Neural progenitor cell (in vitro differentiated cells): ENCODE measurements at regions not wholly inside any gene's neighbourhood (a gene's known extent, or its start where the extent isn't known, plus 50 kb on each side); places are given as distances from the start of the nearest gene placed in this dataset.

Experiments used
- DNase-seq: peaks from one replicate; pipeline ENCODE4 v3.0.0-alpha.2; 2016; ENCODE audit warnings: low spot score
- H2AFZ ChIP-seq: fragments of 200-600 bp; sonication (generic); replicated peaks from 2 replicates; pipeline ENCODE4 v1.6.1; 2016; ENCODE audit warnings: antibody characterized with exemption
- H3F3A ChIP-seq: fragments of 200-600 bp; sonication (generic); 2 replicates; pipeline ENCODE4 v1.6.1; 2016; ENCODE audit warnings: antibody characterized with exemption, low read depth
- H3K27ac ChIP-seq: fragments of 200-600 bp; sonication (generic); 2 replicates; pipeline ENCODE4 v1.5.1; 2016; ENCODE audit warnings: mild to moderate bottlenecking
- H3K27me3 ChIP-seq: fragments of 200-600 bp; sonication (generic); 2 replicates; pipeline ENCODE4 v1.6.1; 2016; ENCODE audit warnings: mild to moderate bottlenecking, moderate library complexity
- H3K36me3 ChIP-seq: fragments of 200-600 bp; sonication (generic); 2 replicates; pipeline ENCODE4 v1.5.1; 2016
- H3K4me1 ChIP-seq: fragments of 200-600 bp; sonication (generic); 2 replicates; pipeline ENCODE4 v1.6.1; 2016; ENCODE audit warnings: mixed run types
- H3K4me2 ChIP-seq: fragments of 200-600 bp; sonication (generic); 2 replicates; pipeline ENCODE4 v1.6.1; 2016
- H3K4me3 ChIP-seq: fragments of 200-600 bp; sonication (generic); 2 replicates; pipeline ENCODE4 v1.5.1; 2016
- H3K79me2 ChIP-seq: fragments of 200-600 bp; sonication (generic); 2 replicates; pipeline ENCODE4 v1.6.1; 2016; ENCODE audit warnings: low read depth
- H3K9ac ChIP-seq: fragments of 200-600 bp; sonication (generic); 2 replicates; pipeline ENCODE4 v1.6.1; 2016
- H3K9me3 ChIP-seq: fragments of 200-600 bp; sonication (generic); 2 replicates; pipeline ENCODE4 v1.5.1; 2016; ENCODE audit warnings: low read depth
- H4K20me1 ChIP-seq: fragments of 200-600 bp; sonication (generic); 2 replicates; pipeline ENCODE4 v1.6.1; 2016; ENCODE audit warnings: low read depth
- H3K27ac Mint-ChIP-seq: 3 replicates; pipeline ENCODE4 v1.8.0; 2021; ENCODE audit warnings: mixed read lengths
- H3K27me3 Mint-ChIP-seq: 2 replicates; pipeline ENCODE4 v1.8.0; 2022; ENCODE audit warnings: low read depth, mild to moderate bottlenecking, inconsistent platforms, moderate library complexity, mixed read lengths; ENCODE audit not compliant: insufficient read depth
- H3K36me3 Mint-ChIP-seq: 3 replicates; pipeline ENCODE4 v1.8.0; 2021; ENCODE audit warnings: mixed read lengths
- H3K4me1 Mint-ChIP-seq: 3 replicates; pipeline ENCODE4 v1.8.0; 2021; ENCODE audit warnings: mixed read lengths
- H3K4me3 Mint-ChIP-seq: 3 replicates; pipeline ENCODE4 v1.8.0; 2021; ENCODE audit warnings: mild to moderate bottlenecking, moderate library complexity, mixed read lengths
- H3K9me3 Mint-ChIP-seq: 3 replicates; pipeline ENCODE4 v1.8.0; 2020; ENCODE audit warnings: mixed read lengths
- EZH2 ChIP-seq: fragments of 200-600 bp; sonication (generic); IDR thresholded peaks from 2 replicates; pipeline ENCODE4 v1.6.1; 2017; ENCODE audit warnings: antibody characterized with exemption, mild to moderate bottlenecking, moderate library complexity
- EZH2phosphoT487 ChIP-seq: fragments of 200-600 bp; sonication (generic); IDR thresholded peaks from 2 replicates; pipeline ENCODE4 v1.6.1; 2017; ENCODE audit warnings: antibody characterized with exemption
- TF ChIP-seq, protein P1 (sequence below): fragments of 200-600 bp; sonication (generic); IDR thresholded peaks from 2 replicates; pipeline ENCODE4 v1.5.1; 2017; ENCODE audit warnings: antibody characterized with exemption, mild to moderate bottlenecking

DNA sequence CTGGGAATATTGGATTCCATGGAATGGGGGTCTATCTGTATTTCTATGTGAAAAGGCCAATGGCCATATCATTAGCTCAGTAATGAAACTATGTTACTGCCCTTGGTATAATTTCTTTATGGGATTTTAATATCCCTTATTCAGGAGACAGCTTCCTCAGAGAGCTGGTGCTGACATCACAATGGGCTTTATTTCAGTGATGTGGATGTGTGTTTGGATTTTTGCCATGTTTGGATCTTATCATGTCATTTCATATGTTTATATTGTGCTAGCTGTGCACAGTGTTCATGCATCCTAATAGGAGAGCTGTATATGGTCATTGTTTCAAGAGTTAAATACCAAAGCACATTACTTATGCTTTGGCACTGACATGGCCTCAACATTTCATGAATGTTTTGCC, 806.1 kb upstream of the MAP3K7 start:
- no peaks in the 10 kb centered on the region for H3K79me2 ChIP-seq
- H3K27me3 ChIP-seq: no peaks in the 10 kb centered on the region
- no peaks in the 10 kb centered on the region for H3K4me1 Mint-ChIP-seq
- no peak overlapping the region for H3K4me3 Mint-ChIP-seq
- H3K27ac ChIP-seq: no peak overlapping the region
- H3K9me3 Mint-ChIP-seq: peaks cover 16% of the 10 kb centered on the region
- H3K27me3 Mint-ChIP-seq: no peaks in the 10 kb centered on the region
- no peaks in the 10 kb centered on the region for H3K4me1 ChIP-seq
- no peak overlapping the region for H3K4me3 ChIP-seq
- no peak for DNase-seq
- no peak overlapping the region for H3K9ac ChIP-seq
- H3K9me3 ChIP-seq: peaks cover 7% of the 10 kb centered on the region
- H2AFZ ChIP-seq: no peak overlapping the region
- no peak for TF ChIP-seq EZH2
- no peak for TF ChIP-seq EZH2phosphoT487
- TF ChIP-seq, protein P1, sequence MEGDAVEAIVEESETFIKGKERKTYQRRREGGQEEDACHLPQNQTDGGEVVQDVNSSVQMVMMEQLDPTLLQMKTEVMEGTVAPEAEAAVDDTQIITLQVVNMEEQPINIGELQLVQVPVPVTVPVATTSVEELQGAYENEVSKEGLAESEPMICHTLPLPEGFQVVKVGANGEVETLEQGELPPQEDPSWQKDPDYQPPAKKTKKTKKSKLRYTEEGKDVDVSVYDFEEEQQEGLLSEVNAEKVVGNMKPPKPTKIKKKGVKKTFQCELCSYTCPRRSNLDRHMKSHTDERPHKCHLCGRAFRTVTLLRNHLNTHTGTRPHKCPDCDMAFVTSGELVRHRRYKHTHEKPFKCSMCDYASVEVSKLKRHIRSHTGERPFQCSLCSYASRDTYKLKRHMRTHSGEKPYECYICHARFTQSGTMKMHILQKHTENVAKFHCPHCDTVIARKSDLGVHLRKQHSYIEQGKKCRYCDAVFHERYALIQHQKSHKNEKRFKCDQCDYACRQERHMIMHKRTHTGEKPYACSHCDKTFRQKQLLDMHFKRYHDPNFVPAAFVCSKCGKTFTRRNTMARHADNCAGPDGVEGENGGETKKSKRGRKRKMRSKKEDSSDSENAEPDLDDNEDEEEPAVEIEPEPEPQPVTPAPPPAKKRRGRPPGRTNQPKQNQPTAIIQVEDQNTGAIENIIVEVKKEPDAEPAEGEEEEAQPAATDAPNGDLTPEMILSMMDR: no peak
- H3K27ac Mint-ChIP-seq: no peak overlapping the region
- no peaks in the 10 kb centered on the region for H3K36me3 ChIP-seq
- no peaks in the 10 kb centered on the region for H4K20me1 ChIP-seq
- H3K36me3 Mint-ChIP-seq: no peaks in the 10 kb centered on the region
- no peak overlapping the region for H3K4me2 ChIP-seq
- no peaks in the 10 kb centered on the region for H3F3A ChIP-seq

DNA sequence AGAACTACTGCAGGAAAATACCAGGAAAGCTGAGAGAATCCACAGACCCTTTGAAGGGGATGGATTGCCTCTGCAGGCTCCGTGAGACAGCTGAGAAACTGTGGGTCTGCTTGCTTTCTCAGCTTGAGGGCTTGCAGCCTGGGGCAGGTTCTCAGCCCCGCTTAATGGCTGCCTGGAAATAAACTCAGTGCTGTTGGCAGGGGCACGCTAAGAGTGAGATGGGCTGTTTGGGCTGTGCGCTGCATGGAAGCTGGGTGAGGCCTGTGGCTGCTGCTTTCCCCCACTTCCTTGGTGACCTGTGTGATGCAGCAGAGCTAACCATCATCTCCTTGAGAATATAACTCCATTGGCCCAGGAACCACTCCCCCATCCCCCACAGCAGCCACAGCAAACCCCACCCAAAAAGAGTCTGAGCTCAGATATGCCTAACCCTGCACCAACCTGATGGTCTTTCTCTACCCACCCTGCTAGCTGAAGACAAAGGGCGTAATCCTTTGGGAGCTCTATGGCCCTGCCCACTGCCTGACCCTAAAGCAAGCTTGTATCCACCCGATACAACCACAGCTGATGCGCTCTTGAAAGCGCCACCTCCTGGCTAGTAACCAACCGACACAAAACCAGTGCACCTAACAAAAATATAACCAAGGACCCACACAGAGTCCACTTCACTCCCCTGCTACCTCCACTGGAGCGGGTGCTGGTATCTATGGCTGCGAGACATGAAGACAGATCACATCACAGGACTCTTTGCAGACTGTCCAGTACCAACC, 800.6 kb upstream of the MAP3K7 start:
- Histone ChIP-seq H2AFZ (peak overlapping the region; percentile 77), H3K4me3 (no peak overlapping the region), H3K79me2 (no peaks in the 10 kb centered on the region), H3K36me3 (no peaks in the 10 kb centered on the region), H3K4me1 (no peaks in the 10 kb centered on the region), H3K9ac (no peak overlapping the region), H3F3A (no peaks in the 10 kb centered on the region), H3K9me3 (peaks cover 7% of the 10 kb centered on the region), H3K27ac (no peak overlapping the region), H3K4me2 (no peak overlapping the region), H4K20me1 (no peaks in the 10 kb centered on the region), H3K27me3 (no peaks in the 10 kb centered on the region)
- H3K27me3 Mint-ChIP-seq: no peaks in the 10 kb centered on the region
- no peaks in the 10 kb centered on the region for H3K36me3 Mint-ChIP-seq
- DNase-seq: peak; percentile 8
- peaks cover 11% of the 10 kb centered on the region for H3K4me1 Mint-ChIP-seq
- peaks cover 23% of the 10 kb centered on the region for H3K9me3 Mint-ChIP-seq
- H3K4me3 Mint-ChIP-seq: no peak overlapping the region
- TF ChIP-seq EZH2phosphoT487 (no peak), EZH2 (no peak)
- TF ChIP-seq, protein P1: no peak
- H3K27ac Mint-ChIP-seq: peak overlapping the region; percentile 17

DNA sequence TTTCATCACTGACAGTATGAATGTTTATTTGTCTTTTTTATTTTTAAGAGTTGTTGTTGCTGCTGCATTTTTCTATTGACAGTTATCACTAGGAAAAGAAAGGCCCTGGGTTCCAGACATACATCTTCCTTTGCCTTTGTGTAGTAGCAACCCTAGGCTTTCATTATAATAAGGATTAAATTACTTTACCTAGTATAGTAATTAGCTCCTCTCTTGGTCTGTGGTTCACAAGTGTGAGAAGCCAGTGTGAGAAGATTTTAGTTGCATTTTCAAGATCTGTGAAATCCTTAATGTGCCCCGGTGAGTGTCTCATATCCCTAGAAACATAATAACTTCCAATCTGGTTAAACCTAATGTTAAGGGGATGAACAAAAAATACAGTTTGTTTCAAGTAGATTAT, 799.3 kb upstream of the MAP3K7 start:
- H3K27ac Mint-ChIP-seq: no peak overlapping the region

More for the DNA sequence above, 799.3 kb upstream of the MAP3K7 start:
- Mint-ChIP-seq H3K27me3 (no peaks in the 10 kb centered on the region), H3K36me3 (no peaks in the 10 kb centered on the region), H3K4me3 (no peak overlapping the region), H3K9me3 (peaks cover 23% of the 10 kb centered on the region), H3K4me1 (peaks cover 13% of the 10 kb centered on the region)
- no peaks in the 10 kb centered on the region for H4K20me1 ChIP-seq
- TF ChIP-seq, protein P1: no peak
- TF ChIP-seq EZH2: no peak
- no peak for TF ChIP-seq EZH2phosphoT487
- H3K79me2 ChIP-seq: no peaks in the 10 kb centered on the region
- H3K36me3 ChIP-seq: no peaks in the 10 kb centered on the region
- DNase-seq: no peak
- H2AFZ ChIP-seq: no peak overlapping the region
- H3F3A ChIP-seq: no peaks in the 10 kb centered on the region
- H3K4me1 ChIP-seq: peaks cover 7% of the 10 kb centered on the region
- H3K9me3 ChIP-seq: peaks cover 7% of the 10 kb centered on the region
- H3K27me3 ChIP-seq: no peaks in the 10 kb centered on the region
- no peak overlapping the region for H3K4me3 ChIP-seq
- no peak overlapping the region for H3K9ac ChIP-seq
- H3K27ac ChIP-seq: no peak overlapping the region
- no peak overlapping the region for H3K4me2 ChIP-seq
